Keratinocyte (primary cell): ENCODE measurements at regions not wholly inside any gene's neighbourhood (a gene's known extent, or its start where the extent isn't known, plus 50 kb on each side); places are given as distances from the start of the nearest gene placed in this dataset.

Experiments
- DNase-seq: peaks from one replicate; pipeline ENCODE4 v3.0.0-alpha.2; 2011; ENCODE audit warnings: low read depth, missing footprints, low spot score
- FAIRE-seq: peaks from 2 replicates; lab custom pipeline; 2011; peaks lifted over from hg19 to GRCh38; lab: Jason Lieb, UNC
- H2AFZ ChIP-seq: 2 replicates; pipeline ENCODE4 v1.6.0; 2012; ENCODE audit warnings: low read length, control low read depth, inconsistent platforms; ENCODE audit not compliant: control insufficient read depth
- H3K27ac ChIP-seq: 2 replicates; pipeline ENCODE4 v1.5.1; 2011; ENCODE audit warnings: low read length; ENCODE audit not compliant: control insufficient read depth, insufficient read depth
- H3K27me3 ChIP-seq: 3 replicates; pipeline ENCODE4 v1.6.0; 2011; ENCODE audit warnings: low read length; ENCODE audit not compliant: control insufficient read depth, insufficient read depth; ENCODE audit errors: extremely low read depth
- H3K36me3 ChIP-seq, 2 experiments: 2 replicates in 1 of 2; 3 replicates in 1 of 2; pipeline ENCODE4 v1.5.1; 2011; ENCODE audit warnings: low read length in 2 of 2, mild to moderate bottlenecking in 1 of 2; ENCODE audit not compliant: control insufficient read depth in 2 of 2, insufficient read depth in 2 of 2; ENCODE audit errors: extremely low read depth in 1 of 2
- H3K4me1 ChIP-seq: 3 replicates; pipeline ENCODE4 v1.5.1; 2011; ENCODE audit warnings: low read length; ENCODE audit not compliant: control insufficient read depth, insufficient read depth; ENCODE audit errors: extremely low read depth
- H3K4me2 ChIP-seq: 3 replicates; pipeline ENCODE4 v1.6.0; 2011; ENCODE audit warnings: low read depth, low read length; ENCODE audit not compliant: control insufficient read depth, insufficient read depth; ENCODE audit errors: extremely low read depth
- H3K4me3 ChIP-seq, 3 experiments: fragments of 200-600 bp in 1 of 3; sonication (generic) in 1 of 3; 2 replicates in 2 of 3; 3 replicates in 1 of 3; pipeline ENCODE4 v1.5.1; 2011 to 2016; ENCODE audit warnings: low read length in 3 of 3, mild to moderate bottlenecking in 3 of 3, control low read depth in 2 of 3, inconsistent platforms in 1 of 3, low read depth in 1 of 3, mixed read lengths in 1 of 3, mixed run types in 1 of 3, moderate library complexity in 1 of 3; ENCODE audit not compliant: control insufficient read depth in 2 of 3, insufficient read depth in 2 of 3; ENCODE audit errors: extremely low read depth in 1 of 3
- H3K79me2 ChIP-seq: 2 replicates; pipeline ENCODE4 v1.6.0; 2012; ENCODE audit warnings: low read length; ENCODE audit not compliant: control insufficient read depth, insufficient read depth
- H3K9ac ChIP-seq: 3 replicates; pipeline ENCODE4 v1.6.0; 2011; ENCODE audit warnings: low read length; ENCODE audit not compliant: control insufficient read depth, insufficient read depth; ENCODE audit errors: extremely low read depth
- H3K9me1 ChIP-seq: 3 replicates; pipeline ENCODE4 v1.6.0; 2011; ENCODE audit warnings: low read length; ENCODE audit not compliant: control insufficient read depth, insufficient read depth; ENCODE audit errors: extremely low read depth
- H3K9me3 ChIP-seq: 2 replicates; pipeline ENCODE4 v1.5.1; 2012; ENCODE audit warnings: low read depth, low read length; ENCODE audit not compliant: control insufficient read depth
- H4K20me1 ChIP-seq: 3 replicates; pipeline ENCODE4 v1.6.0; 2011; ENCODE audit warnings: low read length; ENCODE audit not compliant: control insufficient read depth, insufficient read depth; ENCODE audit errors: extremely low read depth
- EZH2 ChIP-seq: IDR thresholded peaks from one replicate; pipeline ENCODE4 v1.6.1; 2012; ENCODE audit warnings: inconsistent platforms, mild to moderate bottlenecking, low read length, moderate library complexity
- dilution Hi-C: fragments of 300-500 bp; cut with MboI; formaldehyde crosslinking; loops from one replicate; pipeline ENCODE4 v1.7.0; 2020; ENCODE audit warnings: low sequenced_read_pairs; ENCODE audit not compliant: extremely low pct_ligation_motif_present
- TF ChIP-seq, protein P1 (sequence below), 3 experiments: IDR thresholded peaks in 1 of 3; conservative IDR thresholded peaks in 1 of 3; optimal IDR thresholded peaks in 1 of 3; 2 replicates in 2 of 3; 3 replicates in 1 of 3; pipeline versions ENCODE3 to v1.5.1; 2011; ENCODE audit warnings: low read length in 3 of 3, mild to moderate bottlenecking in 3 of 3, moderate library complexity in 2 of 3, control low read depth in 1 of 3, inconsistent platforms in 1 of 3; ENCODE audit not compliant: insufficient read depth in 2 of 3; ENCODE audit errors: extremely low read depth in 1 of 3

DNA sequence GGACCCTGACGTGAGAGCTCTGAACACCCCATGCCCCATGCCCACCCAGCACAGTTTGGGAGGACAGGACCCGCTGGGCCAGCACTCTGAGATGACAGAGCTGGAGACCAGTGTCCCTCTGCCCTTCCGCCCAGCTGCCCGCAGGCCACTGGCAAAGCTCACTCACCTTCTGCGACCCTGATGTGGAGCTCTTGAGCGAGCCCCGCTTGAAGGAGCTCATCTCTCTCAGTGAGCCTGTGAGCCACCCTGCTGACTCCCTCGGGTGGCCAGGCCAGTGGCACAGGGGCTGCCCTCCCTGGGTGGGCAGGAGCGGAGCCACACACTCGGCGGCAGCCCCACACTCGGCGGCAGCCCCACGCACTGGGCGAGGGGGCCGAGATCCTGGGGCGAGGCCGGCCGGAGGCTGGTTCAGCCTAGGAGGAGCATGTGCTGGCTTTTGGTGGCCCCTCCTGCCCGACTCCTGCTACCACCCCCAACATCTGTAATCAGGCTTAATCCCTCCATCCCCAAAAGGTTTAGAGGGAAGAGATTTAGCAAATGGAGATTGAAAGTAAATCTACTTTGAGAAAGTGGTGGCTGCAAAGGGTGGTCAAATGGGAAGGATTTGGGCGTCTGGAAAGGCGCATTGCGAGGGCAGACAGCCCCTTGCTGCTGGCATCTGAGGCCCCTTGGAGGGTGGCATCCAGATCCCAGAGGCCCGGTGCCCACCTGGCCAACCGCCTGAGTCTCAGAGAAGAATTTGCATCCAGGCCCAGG, 59.4 kb upstream of the TRPM1 start:
- TF ChIP-seq EZH2 = no peak
- TF ChIP-seq, protein P1, sequence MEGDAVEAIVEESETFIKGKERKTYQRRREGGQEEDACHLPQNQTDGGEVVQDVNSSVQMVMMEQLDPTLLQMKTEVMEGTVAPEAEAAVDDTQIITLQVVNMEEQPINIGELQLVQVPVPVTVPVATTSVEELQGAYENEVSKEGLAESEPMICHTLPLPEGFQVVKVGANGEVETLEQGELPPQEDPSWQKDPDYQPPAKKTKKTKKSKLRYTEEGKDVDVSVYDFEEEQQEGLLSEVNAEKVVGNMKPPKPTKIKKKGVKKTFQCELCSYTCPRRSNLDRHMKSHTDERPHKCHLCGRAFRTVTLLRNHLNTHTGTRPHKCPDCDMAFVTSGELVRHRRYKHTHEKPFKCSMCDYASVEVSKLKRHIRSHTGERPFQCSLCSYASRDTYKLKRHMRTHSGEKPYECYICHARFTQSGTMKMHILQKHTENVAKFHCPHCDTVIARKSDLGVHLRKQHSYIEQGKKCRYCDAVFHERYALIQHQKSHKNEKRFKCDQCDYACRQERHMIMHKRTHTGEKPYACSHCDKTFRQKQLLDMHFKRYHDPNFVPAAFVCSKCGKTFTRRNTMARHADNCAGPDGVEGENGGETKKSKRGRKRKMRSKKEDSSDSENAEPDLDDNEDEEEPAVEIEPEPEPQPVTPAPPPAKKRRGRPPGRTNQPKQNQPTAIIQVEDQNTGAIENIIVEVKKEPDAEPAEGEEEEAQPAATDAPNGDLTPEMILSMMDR (optimal IDR thresholded peaks at IDR 0.05 in 1 of 3, IDR thresholded peaks at IDR 0.05 in 1 of 3, conservative IDR thresholded peaks at IDR 0.05 in 1 of 3; ENCODE audit: extremely low read depth in 1 of 3, insufficient read depth in 2 of 3, low read length in 3 of 3) = no peak
- dilution Hi-C loops = no loop called here
- no peaks in the 10 kb centered on the region for H3K9me1 ChIP-seq

DNA sequence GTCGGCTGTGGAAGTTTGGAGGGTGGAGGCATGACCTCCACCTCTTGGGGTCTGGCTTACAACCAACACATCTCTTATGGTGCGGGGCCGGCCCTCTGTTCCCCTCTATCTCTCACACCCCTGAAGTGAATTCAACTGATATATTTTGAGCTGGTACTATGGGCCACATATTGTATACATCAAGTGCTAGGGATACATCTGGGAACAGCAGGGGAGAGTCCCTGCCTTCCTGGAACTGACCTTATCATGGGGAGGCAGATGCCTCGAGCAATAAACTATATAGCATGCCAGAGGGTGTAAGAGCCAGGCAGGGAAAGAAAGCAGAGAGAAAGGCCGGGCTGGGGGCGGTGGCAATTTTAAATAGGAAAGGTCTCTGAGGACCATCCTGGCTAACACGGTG, 60.4 kb upstream of the TRPM1 start:
- TF ChIP-seq, protein P1 (optimal IDR thresholded peaks at IDR 0.05 in 1 of 3, IDR thresholded peaks at IDR 0.05 in 1 of 3, conservative IDR thresholded peaks at IDR 0.05 in 1 of 3; ENCODE audit: extremely low read depth in 1 of 3, insufficient read depth in 2 of 3, low read length in 3 of 3) = no peak
- TF ChIP-seq EZH2 = no peak
- no peak overlapping the region for H3K4me2 ChIP-seq
- H4K20me1 ChIP-seq = no peaks in the 10 kb centered on the region
- H3K4me3 ChIP-seq = no peak overlapping the region
- FAIRE-seq (no peak), DNase-seq (no peak)
- H3K9me1 ChIP-seq = no peaks in the 10 kb centered on the region
- H3K36me3 ChIP-seq = no peaks in the 10 kb centered on the region
- dilution Hi-C loops = no loop called here
- H3K4me1 ChIP-seq = peaks cover 18% of the 10 kb centered on the region
- no peaks in the 10 kb centered on the region for H3K79me2 ChIP-seq
- H3K9ac ChIP-seq = no peak overlapping the region
- no peaks in the 10 kb centered on the region for H3K9me3 ChIP-seq
- H3K27me3 ChIP-seq = no peaks in the 10 kb centered on the region
- H3K27ac ChIP-seq = no peak overlapping the region
- no peak overlapping the region for H2AFZ ChIP-seq

More for the DNA sequence above, 59.4 kb upstream of the TRPM1 start:
- Histone ChIP-seq H3K27ac (no peak overlapping the region), H3K79me2 (no peaks in the 10 kb centered on the region), H3K9me3 (no peaks in the 10 kb centered on the region), H3K36me3 (no peaks in the 10 kb centered on the region), H3K9ac (no peak overlapping the region), H3K4me1 (peaks cover 18% of the 10 kb centered on the region), H2AFZ (no peak overlapping the region), H4K20me1 (no peaks in the 10 kb centered on the region), H3K27me3 (no peaks in the 10 kb centered on the region), H3K4me2 (no peak overlapping the region), H3K4me3 (no peak overlapping the region)
- DNase-seq = no peak
- FAIRE-seq = no peak
